IPS-18c (cell line): ENCODE measurements at regions not wholly inside any gene's neighbourhood (a gene's known extent, or its start where the extent isn't known, plus 50 kb on each side); places are given as distances from the start of the nearest gene placed in this dataset.

ENCODE experiments used
- H3K4me3 ChIP-seq: 2 replicates; pipeline ENCODE4 v1.7.0; 2013; ENCODE audit warnings: low read depth, mild to moderate bottlenecking, low read length, moderate library complexity; ENCODE audit not compliant: insufficient read depth
- H3K9me3 ChIP-seq: one replicate; pipeline ENCODE4 v1.6.1; 2013; ENCODE audit warnings: mild to moderate bottlenecking, low read length, moderate library complexity; ENCODE audit not compliant: control insufficient read depth, insufficient read depth

GRCh38 chr1:22216966-22217365 is 74.1 kb upstream of the WNT4 start:
- Histone ChIP-seq H3K9me3 (no peaks in the 10 kb centered on the region), H3K4me3 (no peak overlapping the region)

- no peaks in the 10 kb centered on the region for H3K9me3 ChIP-seq
- H3K4me3 ChIP-seq, result no peak overlapping the region
These were observed 75.0 kb upstream of the WNT4 start for GRCh38 chr1:22217811-22218460.

- no peak overlapping the region for H3K4me3 ChIP-seq
- H3K9me3 ChIP-seq, result no peaks in the 10 kb centered on the region
These were observed 75.8 kb upstream of the WNT4 start for GRCh38 chr1:22218618-22219250.

- H3K4me3 ChIP-seq, result no peak overlapping the region
- peaks cover 3% of the 10 kb centered on the region for H3K9me3 ChIP-seq
These were observed 78.4 kb upstream of the WNT4 start for GRCh38 chr1:22221233-22221780.

GRCh38 chr1:22222723-22223122 is 79.8 kb upstream of the WNT4 start:
- Histone ChIP-seq H3K9me3 (peaks cover 3% of the 10 kb centered on the region), H3K4me3 (no peak overlapping the region)

- H3K4me3 ChIP-seq, result no peak overlapping the region
- H3K9me3 ChIP-seq, result peaks cover 3% of the 10 kb centered on the region
These were observed 80.3 kb upstream of the WNT4 start for GRCh38 chr1:22223176-22223575.

- Histone ChIP-seq H3K4me3 (no peak overlapping the region), H3K9me3 (peaks cover 3% of the 10 kb centered on the region)
These were observed 81.2 kb upstream of the WNT4 start for GRCh38 chr1:22224091-22224490.

GRCh38 chr1:22224631-22225030 is 81.7 kb upstream of the WNT4 start:
- Histone ChIP-seq H3K4me3 (no peak overlapping the region), H3K9me3 (peaks cover 3% of the 10 kb centered on the region)

- Histone ChIP-seq H3K4me3 (no peak overlapping the region), H3K9me3 (peaks cover 3% of the 10 kb centered on the region)
These were observed 83.1 kb upstream of the WNT4 start for GRCh38 chr1:22225858-22226589.

- Histone ChIP-seq H3K9me3 (peaks cover 3% of the 10 kb centered on the region), H3K4me3 (no peak overlapping the region)
These were observed 85.2 kb upstream of the WNT4 start for GRCh38 chr1:22228074-22228473.

GRCh38 chr1:22228505-22228911 is 85.6 kb upstream of the WNT4 start:
- peaks cover 3% of the 10 kb centered on the region for H3K9me3 ChIP-seq
- H3K4me3 ChIP-seq, result no peak overlapping the region

GRCh38 chr1:22229379-22229778 is 86.5 kb upstream of the WNT4 start:
- Histone ChIP-seq H3K9me3 (peaks cover 3% of the 10 kb centered on the region), H3K4me3 (no peak overlapping the region)

- Histone ChIP-seq H3K4me3 (no peak overlapping the region), H3K9me3 (no peaks in the 10 kb centered on the region)
These were observed 88.2 kb upstream of the WNT4 start for GRCh38 chr1:22231068-22231593.

- H3K9me3 ChIP-seq, result no peaks in the 10 kb centered on the region
- no peak overlapping the region for H3K4me3 ChIP-seq
These were observed 89.2 kb upstream of the WNT4 start for GRCh38 chr1:22231995-22232690.

- Histone ChIP-seq H3K9me3 (no peaks in the 10 kb centered on the region), H3K4me3 (no peak overlapping the region)
These were observed 90.3 kb upstream of the WNT4 start for GRCh38 chr1:22233222-22233621.

- Histone ChIP-seq H3K9me3 (no peaks in the 10 kb centered on the region), H3K4me3 (no peak overlapping the region)
These were observed 91.7 kb upstream of the WNT4 start for GRCh38 chr1:22234476-22235030.

GRCh38 chr1:22236166-22236565 is 93.3 kb upstream of the WNT4 start:
- Histone ChIP-seq H3K4me3 (no peak overlapping the region), H3K9me3 (no peaks in the 10 kb centered on the region)
